ENCODE measurements at regions not wholly inside any gene's neighbourhood (a gene's known extent, or its start where the extent isn't known, plus 50 kb on each side); places are given as distances from the start of the nearest gene placed in this dataset.
"Not testable (repeated sequence)": the region's sequence is repeated elsewhere in the genome, so short reads cannot be mapped to it uniquely, and the experiment has no call there.

DNA sequence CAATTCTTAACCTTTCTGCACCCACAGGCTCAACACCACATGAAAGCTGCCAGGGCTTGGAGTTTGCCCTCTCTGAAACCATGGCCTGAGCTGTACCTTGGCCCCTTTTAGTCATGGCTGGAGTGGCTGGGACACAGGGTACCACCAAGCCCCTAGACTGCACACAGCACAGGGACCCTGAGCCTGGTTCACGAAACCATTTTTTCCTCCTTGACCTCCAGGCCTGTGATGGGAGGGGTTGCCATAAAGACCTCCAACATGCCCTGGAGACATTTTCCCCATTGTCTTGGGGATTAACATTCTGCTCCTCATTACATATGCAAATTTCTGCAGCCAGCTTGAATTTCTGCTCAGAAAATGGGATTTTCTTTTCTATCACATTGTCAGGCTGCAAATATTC, 113.4 kb downstream of the XPNPEP1 start:
- CTCF ChIA-PET; DNase-seq; H3K4me1 ChIP-seq (ENCODE audit: insufficient read depth, low read length); H3K27me3 ChIP-seq (ENCODE audit: low read length); H2AFZ ChIP-seq (ENCODE audit: low read length); intact Hi-C loops (cut with micrococcal nuclease); H3K9me2 ChIP-seq (replicated peaks; ENCODE audit: low read length); POLR2A ChIA-PET (ENCODE audit: unreplicated experiment); BruUV-seq (replicated peaks); ATAC-seq; H3K4me2 ChIP-seq (ENCODE audit: low read length); H3K36me3 ChIP-seq (ENCODE audit: low read depth, low read length); H4K20me1 ChIP-seq (ENCODE audit: low read length); H3K9ac ChIP-seq (ENCODE audit: low read length); H3F3A ChIP-seq (ENCODE audit: low read length, unreplicated experiment); H3K79me2 ChIP-seq (ENCODE audit: low read length); H3K4me3 ChIP-seq (ENCODE audit: low read length); H3K27ac ChIP-seq (ENCODE audit: low read length); H3K9me3 ChIP-seq (ENCODE audit: low read length): not testable (repeated sequence)

DNA sequence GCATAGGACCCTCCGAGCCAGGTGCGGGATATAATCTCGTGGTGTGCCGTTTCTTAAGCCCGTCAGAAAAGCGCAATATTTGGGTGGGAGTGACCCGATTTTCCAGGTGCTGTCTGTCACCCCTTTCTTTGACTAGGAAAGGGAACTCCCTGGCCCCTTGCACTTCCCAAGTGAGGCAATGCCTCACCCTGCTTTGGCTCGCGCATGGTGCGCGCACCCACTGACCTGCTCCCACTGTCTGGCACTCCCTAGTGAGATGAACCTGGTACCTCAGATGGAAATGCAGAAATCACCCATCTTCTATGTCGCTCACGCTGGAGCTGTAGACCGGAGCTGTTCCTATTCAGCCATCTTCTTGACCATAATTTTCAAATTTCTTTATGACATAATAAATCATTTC, 122.1 kb downstream of the XPNPEP1 start:
- H3K79me2 ChIP-seq (ENCODE audit: low read length); DNase-seq; H4K20me1 ChIP-seq (ENCODE audit: low read length); H3K9ac ChIP-seq (ENCODE audit: low read length); H3K4me2 ChIP-seq (ENCODE audit: low read length); H3K9me2 ChIP-seq (replicated peaks; ENCODE audit: low read length); H3K9me3 ChIP-seq (ENCODE audit: low read length); H3K27me3 ChIP-seq (ENCODE audit: low read length); H3K27ac ChIP-seq (ENCODE audit: low read length); H3F3A ChIP-seq (ENCODE audit: low read length, unreplicated experiment); H2AFZ ChIP-seq (ENCODE audit: low read length); BruUV-seq (replicated peaks); POLR2A ChIA-PET (ENCODE audit: unreplicated experiment); H3K4me3 ChIP-seq (ENCODE audit: low read length); H3K4me1 ChIP-seq (ENCODE audit: insufficient read depth, low read length); CTCF ChIA-PET; ATAC-seq; H3K36me3 ChIP-seq (ENCODE audit: low read depth, low read length); intact Hi-C loops (cut with micrococcal nuclease): not testable (repeated sequence)

DNA sequence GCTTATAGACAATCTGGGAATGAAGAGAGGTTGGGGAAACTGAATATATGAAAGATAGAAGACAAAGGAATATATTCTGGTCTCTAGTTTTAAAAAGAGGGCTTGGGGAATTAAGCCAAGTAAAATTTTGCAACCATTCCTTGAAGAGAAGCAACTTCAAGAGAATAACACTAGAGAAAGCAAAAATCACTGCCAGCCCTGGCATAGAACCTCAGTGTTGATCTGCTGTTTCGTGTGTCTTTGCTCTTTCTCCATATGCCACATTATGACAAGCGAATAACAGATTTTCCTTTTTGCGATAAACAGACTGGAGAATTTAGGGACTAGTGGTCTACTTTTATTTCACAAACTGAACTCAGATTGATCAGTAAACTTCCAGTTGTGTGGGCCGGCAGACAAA, 132.7 kb downstream of the XPNPEP1 start:
- Histone ChIP-seq H3K4me3 (ENCODE audit: low read length) (no peak overlapping the region), H3K9me3 (ENCODE audit: low read length) (no peaks in the 10 kb centered on the region), H4K20me1 (ENCODE audit: low read length) (no peaks in the 10 kb centered on the region), H3K9ac (ENCODE audit: low read length) (no peak overlapping the region), H3K4me1 (ENCODE audit: insufficient read depth, low read length) (no peaks in the 10 kb centered on the region), H2AFZ (ENCODE audit: low read length) (no peak overlapping the region), H3K79me2 (ENCODE audit: low read length) (no peaks in the 10 kb centered on the region), H3K4me2 (ENCODE audit: low read length) (no peak overlapping the region), H3F3A (ENCODE audit: low read length, unreplicated experiment) (no peaks in the 10 kb centered on the region), H3K27ac (ENCODE audit: low read length) (no peak overlapping the region), H3K36me3 (ENCODE audit: low read depth, low read length) (no peaks in the 10 kb centered on the region), H3K9me2 (replicated peaks; ENCODE audit: low read length) (no peaks in the 10 kb centered on the region), H3K27me3 (ENCODE audit: low read length) (no peaks in the 10 kb centered on the region)
- BruUV-seq (replicated peaks): no TSS peak
- no peak for ATAC-seq
- TF ChIP-seq EZH2phosphoT487 (IDR thresholded peaks at IDR 0.05; ENCODE audit: borderline replicate concordance, low read length) (no peak), EZH2 (IDR thresholded peaks at IDR 0.05; ENCODE audit: low read length, unreplicated experiment) (no peak)
- TF ChIP-seq, protein P1, sequence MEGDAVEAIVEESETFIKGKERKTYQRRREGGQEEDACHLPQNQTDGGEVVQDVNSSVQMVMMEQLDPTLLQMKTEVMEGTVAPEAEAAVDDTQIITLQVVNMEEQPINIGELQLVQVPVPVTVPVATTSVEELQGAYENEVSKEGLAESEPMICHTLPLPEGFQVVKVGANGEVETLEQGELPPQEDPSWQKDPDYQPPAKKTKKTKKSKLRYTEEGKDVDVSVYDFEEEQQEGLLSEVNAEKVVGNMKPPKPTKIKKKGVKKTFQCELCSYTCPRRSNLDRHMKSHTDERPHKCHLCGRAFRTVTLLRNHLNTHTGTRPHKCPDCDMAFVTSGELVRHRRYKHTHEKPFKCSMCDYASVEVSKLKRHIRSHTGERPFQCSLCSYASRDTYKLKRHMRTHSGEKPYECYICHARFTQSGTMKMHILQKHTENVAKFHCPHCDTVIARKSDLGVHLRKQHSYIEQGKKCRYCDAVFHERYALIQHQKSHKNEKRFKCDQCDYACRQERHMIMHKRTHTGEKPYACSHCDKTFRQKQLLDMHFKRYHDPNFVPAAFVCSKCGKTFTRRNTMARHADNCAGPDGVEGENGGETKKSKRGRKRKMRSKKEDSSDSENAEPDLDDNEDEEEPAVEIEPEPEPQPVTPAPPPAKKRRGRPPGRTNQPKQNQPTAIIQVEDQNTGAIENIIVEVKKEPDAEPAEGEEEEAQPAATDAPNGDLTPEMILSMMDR (conservative IDR thresholded peaks at IDR 0.05; ENCODE audit: low read depth, low read length): no peak
- no peak for DNase-seq
- intact Hi-C loops (cut with micrococcal nuclease): no loop called here
- POLR2A ChIA-PET (ENCODE audit: unreplicated experiment): no interaction called here
- CTCF ChIA-PET: no interaction called here

DNA sequence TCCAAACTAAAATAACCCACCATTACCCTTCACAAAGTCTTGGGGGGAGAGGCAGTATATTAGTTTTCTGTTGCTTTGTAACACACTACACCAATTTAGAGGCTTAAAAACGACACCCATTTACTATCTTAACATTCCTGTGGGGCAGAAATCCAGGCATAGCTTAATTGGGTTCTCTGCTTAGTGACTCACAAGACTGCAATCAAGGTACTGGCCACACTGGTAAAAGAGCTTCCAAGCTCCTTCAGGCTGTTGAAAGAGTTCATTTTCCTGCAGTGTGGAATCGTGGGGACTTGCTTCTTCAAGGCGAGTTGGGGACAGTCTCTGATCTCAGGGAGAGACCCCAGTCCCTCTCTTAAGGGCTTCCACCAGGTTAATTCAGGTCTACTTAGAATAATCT, 139.1 kb downstream of the XPNPEP1 start:
- Histone ChIP-seq H3K4me2 (ENCODE audit: low read length) (peak overlapping the region; percentile 35; the same call in 1 of the 2 replicates), H4K20me1 (ENCODE audit: low read length) (no peaks in the 10 kb centered on the region), H3K9ac (ENCODE audit: low read length) (no peak overlapping the region), H3K79me2 (ENCODE audit: low read length) (no peaks in the 10 kb centered on the region), H3K36me3 (ENCODE audit: low read depth, low read length) (no peaks in the 10 kb centered on the region), H3K4me3 (ENCODE audit: low read length) (no peak overlapping the region), H3K9me3 (ENCODE audit: low read length) (no peaks in the 10 kb centered on the region), H3F3A (ENCODE audit: low read length, unreplicated experiment) (no peaks in the 10 kb centered on the region), H3K9me2 (replicated peaks; ENCODE audit: low read length) (no peaks in the 10 kb centered on the region), H3K27me3 (ENCODE audit: low read length) (no peaks in the 10 kb centered on the region), H3K4me1 (ENCODE audit: insufficient read depth, low read length) (no peaks in the 10 kb centered on the region), H3K27ac (ENCODE audit: low read length) (no peak overlapping the region), H2AFZ (ENCODE audit: low read length) (peak overlapping the region; percentile 55)
- no TSS peak for BruUV-seq (replicated peaks)
- ChIA-PET CTCF (no interaction called here), POLR2A (ENCODE audit: unreplicated experiment) (interaction anchor here (0.6 kb wide), 1 partner anchor 51 kb away, joined by 5 read pairs; no protein-coding TSS in a partner anchor)
- intact Hi-C loops (cut with micrococcal nuclease): no loop called here
- ATAC-seq: peak; percentile 64
- DNase-seq: peak; percentile 38
- TF ChIP-seq EZH2phosphoT487 (IDR thresholded peaks at IDR 0.05; ENCODE audit: borderline replicate concordance, low read length) (no peak), EZH2 (IDR thresholded peaks at IDR 0.05; ENCODE audit: low read length, unreplicated experiment) (no peak)
- TF ChIP-seq, protein P1 (conservative IDR thresholded peaks at IDR 0.05; ENCODE audit: low read depth, low read length): no peak
